ENCODE measurements at regions not wholly inside any gene's neighbourhood (a gene's known extent, or its start where the extent isn't known, plus 50 kb on each side); places are given as distances from the start of the nearest gene placed in this dataset.

DNA sequence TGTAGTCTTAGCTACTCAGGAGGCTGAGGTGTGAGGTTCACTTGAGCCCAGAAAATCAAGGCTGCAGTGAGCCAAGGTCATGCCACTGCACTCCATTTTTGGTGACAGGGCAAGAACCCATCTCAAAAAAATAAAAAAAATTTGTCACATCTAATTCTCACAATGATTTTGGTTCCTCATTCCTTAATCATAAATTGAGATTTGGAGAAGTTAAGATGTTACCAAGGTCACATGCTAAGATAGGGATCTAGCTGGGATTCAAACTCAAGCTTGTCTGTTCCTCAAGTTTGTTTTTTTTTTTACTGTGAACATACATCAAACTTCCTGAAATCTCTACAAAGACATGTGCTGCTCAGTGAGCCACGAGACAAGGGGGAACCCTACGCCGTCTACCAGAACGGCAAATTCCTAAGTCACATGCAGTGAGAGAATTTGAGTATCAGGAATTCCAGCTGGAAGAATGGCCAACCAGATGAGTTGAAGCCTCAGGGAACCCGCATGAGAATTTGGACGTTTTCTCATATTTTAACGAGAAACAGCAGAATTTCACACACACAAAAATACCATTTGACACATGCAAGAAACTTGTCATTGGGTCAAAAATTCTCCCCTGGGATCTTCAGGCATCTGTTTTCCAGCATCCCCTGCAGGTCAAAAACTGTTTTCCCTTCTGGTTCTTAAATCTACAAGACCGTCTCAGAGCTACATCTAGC is 414.1 kb upstream of the GOT2 start:
- TF ChIP-seq EP300 (IDR thresholded peaks at IDR 0.05; ENCODE audit: borderline replicate concordance in 1 of 2, low read depth in 1 of 2, low read length in 1 of 2): no peak
- TF ChIP-seq, protein P1, sequence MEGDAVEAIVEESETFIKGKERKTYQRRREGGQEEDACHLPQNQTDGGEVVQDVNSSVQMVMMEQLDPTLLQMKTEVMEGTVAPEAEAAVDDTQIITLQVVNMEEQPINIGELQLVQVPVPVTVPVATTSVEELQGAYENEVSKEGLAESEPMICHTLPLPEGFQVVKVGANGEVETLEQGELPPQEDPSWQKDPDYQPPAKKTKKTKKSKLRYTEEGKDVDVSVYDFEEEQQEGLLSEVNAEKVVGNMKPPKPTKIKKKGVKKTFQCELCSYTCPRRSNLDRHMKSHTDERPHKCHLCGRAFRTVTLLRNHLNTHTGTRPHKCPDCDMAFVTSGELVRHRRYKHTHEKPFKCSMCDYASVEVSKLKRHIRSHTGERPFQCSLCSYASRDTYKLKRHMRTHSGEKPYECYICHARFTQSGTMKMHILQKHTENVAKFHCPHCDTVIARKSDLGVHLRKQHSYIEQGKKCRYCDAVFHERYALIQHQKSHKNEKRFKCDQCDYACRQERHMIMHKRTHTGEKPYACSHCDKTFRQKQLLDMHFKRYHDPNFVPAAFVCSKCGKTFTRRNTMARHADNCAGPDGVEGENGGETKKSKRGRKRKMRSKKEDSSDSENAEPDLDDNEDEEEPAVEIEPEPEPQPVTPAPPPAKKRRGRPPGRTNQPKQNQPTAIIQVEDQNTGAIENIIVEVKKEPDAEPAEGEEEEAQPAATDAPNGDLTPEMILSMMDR (IDR thresholded peaks at IDR 0.05): no peak
- TF ChIP-seq MXI1 (IDR thresholded peaks at IDR 0.05; ENCODE audit: low read depth, low read length): no peak

Measured in SK-N-SH (cell line).